H1 (cell line): ENCODE measurements at regions not wholly inside any gene's neighbourhood (a gene's known extent, or its start where the extent isn't known, plus 50 kb on each side); places are given as distances from the start of the nearest gene placed in this dataset.

ENCODE experiments used
- CTCF ChIA-PET: fragments of 300-600 bp; sonication (Branson Sonifier 250); formaldehyde crosslinking; loops from one replicate; lab custom pipeline; 2021; ENCODE audit not compliant: partially characterized antibody; lab: Charles Lee
- POLR2A ChIA-PET: fragments of 300-600 bp; sonication (Branson Sonifier 250); formaldehyde crosslinking; loops from one replicate; lab custom pipeline; 2021; ENCODE audit warnings: inconsistent platforms; ENCODE audit not compliant: partially characterized antibody; lab: Charles Lee
- DNase-seq, 2 experiments: peaks; one replicate each; pipeline versions ENCODE4 v3.0.0 to v3.0.0-alpha.2; 2010 to 2022; ENCODE audit warnings: low spot score in 2 of 2, low read depth in 1 of 2, mixed read lengths in 1 of 2
- FAIRE-seq: peaks from 2 replicates; lab custom pipeline; 2011; peaks lifted over from hg19 to GRCh38; lab: Jason Lieb, UNC
- H2AFZ ChIP-seq: 2 replicates; pipeline ENCODE4 v1.8.1; 2012; ENCODE audit warnings: low read length, inconsistent platforms
- H2AK5ac ChIP-seq: 2 replicates; pipeline ENCODE4 v1.6.1; 2013; ENCODE audit warnings: low read depth, low read length
- H2BK120ac ChIP-seq: replicated peaks from 2 replicates; pipeline ENCODE3; 2013; ENCODE audit warnings: low read depth, low read length, inconsistent platforms
- H2BK12ac ChIP-seq: 2 replicates; pipeline ENCODE4 v1.6.1; 2013; ENCODE audit warnings: low read depth, low read length
- H2BK15ac ChIP-seq: 2 replicates; pipeline ENCODE4 v1.6.1; 2013; ENCODE audit warnings: low read length
- H2BK20ac ChIP-seq: 2 replicates; pipeline ENCODE4 v1.6.1; 2013; ENCODE audit warnings: low read length
- H2BK5ac ChIP-seq: 2 replicates; pipeline ENCODE4 v1.6.1; 2013; ENCODE audit warnings: low read depth, low read length
- H3K14ac ChIP-seq: 2 replicates; pipeline ENCODE4 v1.6.1; 2013; ENCODE audit warnings: inconsistent platforms; ENCODE audit not compliant: insufficient read length
- H3K18ac ChIP-seq: 2 replicates; pipeline ENCODE4 v1.6.1; 2013; ENCODE audit warnings: low read length; ENCODE audit errors: extremely low read depth
- H3K23ac ChIP-seq: 2 replicates; pipeline ENCODE4 v1.6.1; 2013; ENCODE audit warnings: inconsistent platforms; ENCODE audit not compliant: insufficient read length
- H3K23me2 ChIP-seq: 2 replicates; pipeline ENCODE4 v1.6.1; 2013; ENCODE audit warnings: low read depth, low read length
- H3K27ac ChIP-seq: 2 replicates; pipeline ENCODE4 v1.6.1; 2011; ENCODE audit warnings: low read depth, low read length, inconsistent platforms
- H3K27me3 ChIP-seq, 4 experiments: replicated peaks in 1 of 4; 1 replicate in 1 of 4; 2 replicates in 3 of 4; pipeline versions ENCODE4 v1.6.1 to v1.8.1; 2011 to 2013; ENCODE audit warnings: low read length in 3 of 4, mild to moderate bottlenecking in 3 of 4, inconsistent platforms in 2 of 4, mixed read lengths in 2 of 4, moderate library complexity in 1 of 4; ENCODE audit not compliant: control insufficient read depth in 3 of 4, insufficient read depth in 3 of 4; ENCODE audit errors: extremely low read depth in 1 of 4
- H3K36me3 ChIP-seq, 4 experiments: 2 replicates each; pipeline versions ENCODE4 v1.6.1 to v1.8.1; 2011 to 2013; ENCODE audit warnings: mild to moderate bottlenecking in 4 of 4, low read length in 3 of 4, moderate library complexity in 2 of 4, control low read depth in 1 of 4, inconsistent platforms in 1 of 4; ENCODE audit not compliant: insufficient read depth in 4 of 4, control insufficient read depth in 2 of 4
- H3K4ac ChIP-seq: replicated peaks from 2 replicates; pipeline ENCODE3; 2013; ENCODE audit warnings: low read length, low read depth, mixed read lengths, inconsistent platforms; ENCODE audit not compliant: insufficient read length
- H3K4me1 ChIP-seq, 4 experiments: replicated peaks in 1 of 4; 1 replicate in 1 of 4; 2 replicates in 3 of 4; pipeline versions ENCODE4 v1.6.1 to v1.8.1; 2011 to 2013; ENCODE audit warnings: low read length in 3 of 4, inconsistent platforms in 2 of 4, mixed read lengths in 1 of 4; ENCODE audit not compliant: insufficient read depth in 4 of 4, control insufficient read depth in 3 of 4
- H3K4me2 ChIP-seq, 2 experiments: 2 replicates each; pipeline versions ENCODE4 v1.6.1 to v1.8.1; 2011 to 2013; ENCODE audit warnings: low read depth in 2 of 2, low read length in 2 of 2, control low read depth in 1 of 2, inconsistent platforms in 1 of 2, mild to moderate bottlenecking in 1 of 2; ENCODE audit not compliant: insufficient read depth in 1 of 2
- H3K4me3 ChIP-seq, 4 experiments: fragments of 200-600, 300-600 bp in 1 of 4; sonication (generic), shearing (Covaris generic), sonication (Bioruptor Twin) in 1 of 4; 2 replicates each; pipeline versions ENCODE4 v1.5.1 to v1.8.1; 2011 to 2016; ENCODE audit warnings: low read length in 4 of 4, low read depth in 3 of 4, control low read depth in 2 of 4, inconsistent platforms in 2 of 4, mild to moderate bottlenecking in 2 of 4, mixed read lengths in 1 of 4, moderate library complexity in 1 of 4; ENCODE audit not compliant: insufficient read depth in 2 of 4; ENCODE audit errors: extremely low read depth in 1 of 4
- H3K56ac ChIP-seq: replicated peaks from 2 replicates; pipeline ENCODE3; 2013; ENCODE audit warnings: low read depth, mild to moderate bottlenecking, mixed read lengths, low read length, inconsistent platforms; ENCODE audit not compliant: insufficient read length
- H3K79me1 ChIP-seq: 2 replicates; pipeline ENCODE4 v1.6.1; 2013; ENCODE audit warnings: low read depth, low read length, control low read depth
- H3K79me2 ChIP-seq, 2 experiments: 2 replicates each; pipeline versions ENCODE4 v1.6.1 to v1.8.1; 2012 to 2013; ENCODE audit warnings: low read length in 2 of 2, mild to moderate bottlenecking in 2 of 2, inconsistent platforms in 1 of 2; ENCODE audit not compliant: insufficient read depth in 2 of 2, control insufficient read depth in 1 of 2
- H3K9ac ChIP-seq, 4 experiments: replicated peaks in 1 of 4; 1 replicate in 1 of 4; 2 replicates in 3 of 4; pipeline versions ENCODE4 v1.6.1 to v1.8.1; 2011 to 2013; ENCODE audit warnings: low read depth in 3 of 4, low read length in 3 of 4, control low read depth in 2 of 4, mild to moderate bottlenecking in 2 of 4, moderate library complexity in 2 of 4, inconsistent platforms in 1 of 4; ENCODE audit errors: extremely low read depth in 1 of 4
- H3K9me3 ChIP-seq, 2 experiments: 2 replicates each; pipeline versions ENCODE4 v1.6.1 to v1.8.1; 2012 to 2013; ENCODE audit warnings: mild to moderate bottlenecking in 2 of 2, moderate library complexity in 2 of 2, control low read depth in 1 of 2, inconsistent platforms in 1 of 2, low read depth in 1 of 2, low read length in 1 of 2, mixed read lengths in 1 of 2; ENCODE audit not compliant: insufficient read depth in 2 of 2
- H4K20me1 ChIP-seq, 2 experiments: replicated peaks in 1 of 2; 2 replicates each; pipeline versions ENCODE3 to v1.8.1; 2011 to 2013; ENCODE audit warnings: inconsistent platforms in 2 of 2, low read length in 2 of 2, mild to moderate bottlenecking in 1 of 2; ENCODE audit not compliant: insufficient read depth in 2 of 2, control insufficient read depth in 1 of 2
- H4K5ac ChIP-seq: 2 replicates; pipeline ENCODE4 v1.6.1; 2013; ENCODE audit warnings: low read length, low read depth, mixed read lengths, inconsistent platforms; ENCODE audit not compliant: insufficient read length
- H4K8ac ChIP-seq: 2 replicates; pipeline ENCODE4 v1.8.0; 2013; ENCODE audit warnings: mild to moderate bottlenecking, moderate library complexity, low read length, inconsistent platforms; ENCODE audit not compliant: insufficient read depth; ENCODE audit errors: extremely low read depth
- H4K91ac ChIP-seq: replicated peaks from 2 replicates; pipeline ENCODE3; 2013; ENCODE audit warnings: low read length, mixed read lengths, inconsistent platforms; ENCODE audit not compliant: insufficient read length
- BCL11A ChIP-seq, 2 experiments: IDR thresholded peaks; one replicate each; pipeline ENCODE4 v1.6.1; 2011; ENCODE audit warnings: low read depth in 2 of 2, low read length in 2 of 2, mild to moderate bottlenecking in 2 of 2
- EZH2 ChIP-seq: fragments of 200-600 bp; sonication (generic); IDR thresholded peaks from 2 replicates; pipeline ENCODE4 v1.7.1; 2012; ENCODE audit warnings: low read depth, mild to moderate bottlenecking, moderate library complexity, low read length, inconsistent platforms; ENCODE audit not compliant: severe bottlenecking
- HDAC2 ChIP-seq, 2 experiments: fragments of 300-600 bp in 1 of 2; sonication (generic) in 1 of 2; IDR thresholded peaks; 2 replicates each; pipeline ENCODE4 v1.6.1; 2011 to 2012; ENCODE audit warnings: low read depth in 2 of 2, low read length in 2 of 2, mild to moderate bottlenecking in 2 of 2, moderate library complexity in 2 of 2, borderline replicate concordance in 1 of 2, inconsistent platforms in 1 of 2
- JUND ChIP-seq: IDR thresholded peaks from 2 replicates; pipeline ENCODE4 v1.6.1; 2011; ENCODE audit warnings: mild to moderate bottlenecking, improper control_type of control experiment, low read length
- RFX5 ChIP-seq: IDR thresholded peaks from 2 replicates; pipeline ENCODE4 v1.6.1; 2011; ENCODE audit warnings: low read depth, low read length, improper control_type of control experiment, borderline replicate concordance
- SRF ChIP-seq: IDR thresholded peaks from 2 replicates; pipeline ENCODE4 v1.6.1; 2011; ENCODE audit warnings: mild to moderate bottlenecking, low read depth, low read length, moderate library complexity
- SUZ12 ChIP-seq: fragments of 200-600 bp; sonication (generic); IDR thresholded peaks from 2 replicates; pipeline ENCODE4 v1.6.1; 2012; ENCODE audit warnings: mild to moderate bottlenecking, inconsistent platforms, low read length, moderate library complexity, mixed read lengths
- TCF12 ChIP-seq: IDR thresholded peaks from 2 replicates; pipeline ENCODE4 v1.6.1; 2011; ENCODE audit warnings: low read depth, mild to moderate bottlenecking, low read length
- YY1 ChIP-seq: IDR thresholded peaks from 2 replicates; pipeline ENCODE4 v1.6.1; 2011; ENCODE audit warnings: low read depth, mild to moderate bottlenecking, low read length
- WGBS, 2 experiments: shearing (Covaris generic) in 1 of 2; methylation state at CpG; one replicate each; pipeline versions ENCODE4 v1.1.6 to v1.1.7; 2013 to 2015; ENCODE audit warnings: low lambda C conversion rate in 2 of 2, mixed read lengths in 2 of 2, inconsistent platforms in 1 of 2, low coverage in 1 of 2, missing lambda C conversion rate in 1 of 2; ENCODE audit not compliant: insufficient replicate concordance in 2 of 2, insufficient coverage in 1 of 2, insufficient read length in 1 of 2; ENCODE audit errors: extremely low coverage in 1 of 2, missing lambda C conversion rate in 1 of 2; 5-methylcytosine and 5-hydroxymethylcytosine counted together

DNA sequence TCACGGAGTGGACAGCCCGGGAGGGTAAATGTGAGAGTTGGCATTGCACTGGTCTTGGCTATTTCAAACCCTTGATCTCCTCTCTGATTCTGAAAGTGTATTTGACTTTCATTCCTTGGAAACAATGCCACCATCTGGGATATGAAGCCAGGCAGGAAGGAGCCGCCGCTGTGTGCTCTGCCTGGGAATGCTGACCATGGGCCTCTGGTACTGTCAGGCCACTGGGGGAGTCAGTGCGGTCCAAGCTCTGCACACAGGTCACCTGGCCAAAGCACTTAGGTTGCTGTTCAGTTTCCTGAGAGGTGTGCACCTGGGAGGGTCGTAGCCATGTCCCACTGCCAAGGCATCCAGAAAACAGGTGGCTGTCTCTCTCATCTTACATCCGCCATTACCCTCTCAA, 68.5 kb upstream of the SHH start:
- no peak for FAIRE-seq
- H3K36me3 ChIP-seq: no peaks in the 10 kb centered on the region
- no peak overlapping the region for H3K18ac ChIP-seq
- no peak overlapping the region for H3K4me3 ChIP-seq
- no peaks in the 10 kb centered on the region for H3K23me2 ChIP-seq
- no peaks in the 10 kb centered on the region; the same call in 1 of the 2 replicates for H3K79me1 ChIP-seq
- no peak overlapping the region for H2BK120ac ChIP-seq
- H3K9ac ChIP-seq: no peak overlapping the region
- H2AFZ ChIP-seq: no peak overlapping the region
- no peaks in the 10 kb centered on the region for H4K20me1 ChIP-seq
- CTCF ChIA-PET: no interaction called here
- peaks cover 0 to 5% (median 0%) of the 10 kb centered on the region in 4 experiments; a peak in 1 of 7 replicates for H3K4me1 ChIP-seq
- no peak overlapping the region for H3K27ac ChIP-seq
- H3K9me3 ChIP-seq: no peaks in the 10 kb centered on the region
- H3K56ac ChIP-seq: no peak overlapping the region
- H3K4me2 ChIP-seq: no peak overlapping the region
- H2BK5ac ChIP-seq: no peak overlapping the region
- no peaks in the 10 kb centered on the region for H3K27me3 ChIP-seq
- H3K79me2 ChIP-seq: no peaks in the 10 kb centered on the region
- H3K23ac ChIP-seq: no peak overlapping the region
- H2BK12ac ChIP-seq: no peak overlapping the region
- no peak overlapping the region for H4K8ac ChIP-seq
- TF ChIP-seq TCF12 (no peak), SRF (no peak), SUZ12 (no peak), RFX5 (no peak), JUND (no peak), YY1 (no peak), BCL11A (IDR thresholded peaks at IDR 0.05; ENCODE audit: low read depth in 2 of 2, low read length in 2 of 2) (no peak), EZH2 (no peak), HDAC2 (IDR thresholded peaks at IDR 0.05; ENCODE audit: borderline replicate concordance in 1 of 2, low read depth in 2 of 2, low read length in 2 of 2) (no peak)
- TF ChIP-seq, all 59 proteins: peak for 0
- Histone ChIP-seq H4K5ac (no peak overlapping the region), H3K14ac (no peak overlapping the region), H2AK5ac (no peak overlapping the region), H2BK20ac (no peak overlapping the region), H2BK15ac (no peak overlapping the region), H4K91ac (no peak overlapping the region), H3K4ac (no peak overlapping the region)
- 87% methylated on average over 7 of the region's 7 CpGs; no CpG with 5 or more reads in 1 of the 2 experiments for WGBS, 2 experiments
- no peak for DNase-seq
- POLR2A ChIA-PET: no interaction called here
